Body of pancreas (tissue), 4 donors: ENCODE measurements at regions not wholly inside any gene's neighbourhood (a gene's known extent, or its start where the extent isn't known, plus 50 kb on each side); places are given as distances from the start of the nearest gene placed in this dataset.
"Not testable (repeated sequence)": the region's sequence is repeated elsewhere in the genome, so short reads cannot be mapped to it uniquely, and the experiment has no call there.

Experiments
- ATAC-seq: fragments of 150-250 bp; one replicate; pipeline ENCODE4 v1.9.1; 2016
- DNase-seq, 4 donors: peaks; one replicate each; pipeline ENCODE4 v3.0.0-alpha.2; 2019
- H3K27ac ChIP-seq, 4 donors: fragments of 200-600 bp; sonication (generic); 1 replicate in 3 of 4; 2 replicates in 1 of 4; pipeline versions ENCODE4 v1.5.1 to v1.6.1; 2016 to 2019; ENCODE audit warnings: mild to moderate bottlenecking in 1 of 4, mixed read lengths in 1 of 4, moderate library complexity in 1 of 4
- H3K27me3 ChIP-seq, 2 donors: fragments of 200-600 bp; sonication (generic); one replicate each; pipeline ENCODE4 v1.6.0; 2016; ENCODE audit warnings: mild to moderate bottlenecking in 1 of 2
- H3K36me3 ChIP-seq, 2 donors: fragments of 200-600 bp; sonication (generic); replicated peaks in 1 of 2; 2 replicates each; pipeline ENCODE4 v1.5.1; 2016; ENCODE audit warnings: low read depth in 2 of 2; ENCODE audit not compliant: insufficient read depth in 1 of 2
- H3K4me1 ChIP-seq: fragments of 200-600 bp; sonication (generic); one replicate; pipeline ENCODE4 v1.6.0; 2016
- H3K4me3 ChIP-seq, 2 donors: fragments of 200-600 bp; sonication (generic); 1 replicate in 1 of 2; 2 replicates in 1 of 2; pipeline ENCODE4 v1.5.1; 2016 to 2019
- H3K9me3 ChIP-seq, 3 donors: fragments of 200-600 bp; sonication (generic); 1 replicate in 2 of 3; 2 replicates in 1 of 3; pipeline ENCODE4 v1.5.1; 2016
- POLR2A ChIP-seq, 3 donors: fragments of 450-650 bp; IDR thresholded peaks; one replicate each; pipeline ENCODE4 v1.6.1; 2016; ENCODE audit warnings: antibody characterized with exemption in 3 of 3, mild to moderate bottlenecking in 2 of 3
- WGBS, 2 donors: methylation state at CpG; one replicate each; pipeline ENCODE4 v1.1.5; 2017; 5-methylcytosine and 5-hydroxymethylcytosine counted together
- intact Hi-C: fragments of 100-400 bp; cut with DNase I; formaldehyde crosslinking; loops from one replicate; pipeline ENCODE4 v1.15.1; 2023
- TF ChIP-seq, protein P1 (sequence below), 7 experiments: fragments of 450-650 bp in 4 of 7; fragments of 200-600 bp in 3 of 7; sonication (generic) in 3 of 7; IDR thresholded peaks; one replicate each; pipeline ENCODE4 v1.5.1; 2016 to 2019; ENCODE audit warnings: antibody characterized with exemption in 7 of 7

DNA sequence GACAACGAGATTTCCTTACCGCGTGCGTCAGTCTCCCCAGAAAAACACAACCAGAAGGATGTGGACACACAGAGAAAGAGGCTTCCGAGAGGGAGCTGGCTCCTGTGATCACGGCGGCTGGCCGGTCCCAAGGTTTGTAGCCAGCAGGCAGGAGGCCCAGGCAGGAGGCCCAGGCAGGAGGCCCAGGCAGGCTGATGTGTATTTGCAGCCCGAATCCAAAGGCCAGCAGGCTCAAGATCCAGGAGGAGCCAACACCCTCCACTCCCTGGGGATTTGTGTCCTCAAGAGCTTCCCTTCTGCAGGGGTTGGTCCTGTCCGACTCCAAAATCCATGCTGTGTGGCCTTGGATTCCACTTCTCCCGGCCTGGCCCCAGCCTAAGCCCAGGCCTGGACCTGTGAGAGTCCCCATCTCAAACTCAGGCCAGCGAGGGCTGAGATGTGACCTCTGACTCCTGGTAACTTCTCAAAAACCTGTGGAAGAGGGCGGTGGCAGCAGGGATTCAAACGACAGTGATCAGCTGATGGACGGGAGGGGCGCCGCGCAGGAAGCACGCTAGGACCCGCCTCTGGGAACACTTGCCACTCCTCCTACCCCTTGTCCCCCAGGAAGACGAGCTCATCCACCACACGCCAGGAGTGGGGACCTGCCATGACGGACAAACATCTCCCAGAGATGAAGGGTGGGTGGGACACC, 75.0 kb upstream of the PPP1R26 start:
- WGBS, 2 donors = 77 to 78% methylated on average over 18 to 23 of the region's 23 CpGs
- DNase-seq = no peak
- Histone ChIP-seq H3K4me3 (no peak overlapping the region), H3K4me1 (no peaks in the 10 kb centered on the region), H3K27ac (no peak overlapping the region), H3K27me3 (no peaks in the 10 kb centered on the region), H3K36me3 (no peaks in the 10 kb centered on the region), H3K9me3 (no peaks in the 10 kb centered on the region)
- intact Hi-C loops = no loop called here
- TF ChIP-seq, protein P1, sequence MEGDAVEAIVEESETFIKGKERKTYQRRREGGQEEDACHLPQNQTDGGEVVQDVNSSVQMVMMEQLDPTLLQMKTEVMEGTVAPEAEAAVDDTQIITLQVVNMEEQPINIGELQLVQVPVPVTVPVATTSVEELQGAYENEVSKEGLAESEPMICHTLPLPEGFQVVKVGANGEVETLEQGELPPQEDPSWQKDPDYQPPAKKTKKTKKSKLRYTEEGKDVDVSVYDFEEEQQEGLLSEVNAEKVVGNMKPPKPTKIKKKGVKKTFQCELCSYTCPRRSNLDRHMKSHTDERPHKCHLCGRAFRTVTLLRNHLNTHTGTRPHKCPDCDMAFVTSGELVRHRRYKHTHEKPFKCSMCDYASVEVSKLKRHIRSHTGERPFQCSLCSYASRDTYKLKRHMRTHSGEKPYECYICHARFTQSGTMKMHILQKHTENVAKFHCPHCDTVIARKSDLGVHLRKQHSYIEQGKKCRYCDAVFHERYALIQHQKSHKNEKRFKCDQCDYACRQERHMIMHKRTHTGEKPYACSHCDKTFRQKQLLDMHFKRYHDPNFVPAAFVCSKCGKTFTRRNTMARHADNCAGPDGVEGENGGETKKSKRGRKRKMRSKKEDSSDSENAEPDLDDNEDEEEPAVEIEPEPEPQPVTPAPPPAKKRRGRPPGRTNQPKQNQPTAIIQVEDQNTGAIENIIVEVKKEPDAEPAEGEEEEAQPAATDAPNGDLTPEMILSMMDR (IDR thresholded peaks at IDR 0.05) = no peak
- no peak for ATAC-seq

DNA sequence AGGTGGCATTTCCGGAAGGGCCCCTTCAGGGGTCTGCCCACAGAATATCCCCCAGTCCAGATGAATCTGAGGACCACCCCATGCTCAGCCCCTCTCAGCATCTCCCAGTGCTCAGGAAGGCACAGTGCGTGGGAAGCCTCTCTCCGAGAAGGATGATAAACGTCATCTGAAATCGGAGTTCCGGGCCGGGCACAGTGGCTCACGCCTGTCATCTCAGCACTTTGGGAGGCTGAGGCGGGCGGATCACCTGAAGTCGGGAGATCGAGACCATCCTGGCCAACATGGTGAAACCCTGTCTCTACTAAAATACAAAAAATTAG, 74.5 kb upstream of the PPP1R26 start:
- H3K27ac ChIP-seq, DNase-seq, H3K9me3 ChIP-seq, intact Hi-C loops, H3K4me3 ChIP-seq, H3K4me1 ChIP-seq, ATAC-seq, H3K36me3 ChIP-seq, H3K27me3 ChIP-seq: not testable (repeated sequence)
- WGBS, 2 donors = 82 to 91% methylated on average over 11 to 12 of the region's 12 CpGs

DNA sequence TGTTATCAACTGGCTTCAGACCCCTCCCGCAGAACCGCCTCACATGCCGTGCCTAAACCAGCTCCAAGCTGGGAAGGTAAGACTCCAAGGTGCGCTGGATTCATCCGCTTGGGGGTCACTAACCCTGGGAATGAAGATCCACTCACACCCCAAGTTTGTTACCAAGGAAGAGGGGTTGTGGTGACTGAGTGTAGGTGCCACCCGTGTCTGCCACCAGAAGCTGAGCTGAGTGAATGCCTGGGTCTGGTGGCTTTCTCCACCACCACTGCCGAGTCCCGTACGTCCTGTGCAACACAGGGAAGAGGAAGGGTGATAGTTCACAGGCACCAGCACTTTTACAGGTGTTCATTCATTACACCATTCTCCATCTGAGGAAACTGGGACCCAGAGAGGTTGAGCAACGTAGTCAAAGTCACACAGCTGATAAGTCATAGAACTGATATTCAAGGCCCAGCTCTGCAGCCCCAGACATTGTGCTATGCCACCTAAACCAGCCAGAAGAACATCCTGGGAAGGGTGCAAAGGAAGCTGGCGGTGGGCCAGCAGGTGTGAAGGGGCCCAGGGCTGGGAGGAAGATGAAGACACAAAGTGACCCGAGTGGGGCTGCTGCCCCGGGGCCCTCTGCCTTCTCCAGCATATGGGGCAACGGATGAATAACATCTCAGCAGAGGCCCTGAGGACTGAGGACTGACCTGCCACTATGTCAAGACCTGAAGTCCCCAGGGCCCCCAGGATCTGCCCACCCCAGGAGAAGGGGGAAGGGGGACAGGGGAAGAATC, 70.9 kb upstream of the PPP1R26 start:
- DNase-seq (no peak), ATAC-seq (no peak)
- TF ChIP-seq POLR2A (IDR thresholded peaks at IDR 0.05) = no peak
- TF ChIP-seq, protein P1 (IDR thresholded peaks at IDR 0.05) = no peak
- Histone ChIP-seq H3K4me1 (peaks cover 6% of the 10 kb centered on the region), H3K36me3 (no peaks in the 10 kb centered on the region), H3K27me3 (peaks cover 0 to 4% of the 10 kb centered on the region in 2 donors), H3K9me3 (no peaks in the 10 kb centered on the region), H3K4me3 (no peak overlapping the region), H3K27ac (no peak overlapping the region)
- WGBS, 2 donors = 64 to 76% methylated on average over 12 to 14 of the region's 14 CpGs
- intact Hi-C loops = no loop called here

DNA sequence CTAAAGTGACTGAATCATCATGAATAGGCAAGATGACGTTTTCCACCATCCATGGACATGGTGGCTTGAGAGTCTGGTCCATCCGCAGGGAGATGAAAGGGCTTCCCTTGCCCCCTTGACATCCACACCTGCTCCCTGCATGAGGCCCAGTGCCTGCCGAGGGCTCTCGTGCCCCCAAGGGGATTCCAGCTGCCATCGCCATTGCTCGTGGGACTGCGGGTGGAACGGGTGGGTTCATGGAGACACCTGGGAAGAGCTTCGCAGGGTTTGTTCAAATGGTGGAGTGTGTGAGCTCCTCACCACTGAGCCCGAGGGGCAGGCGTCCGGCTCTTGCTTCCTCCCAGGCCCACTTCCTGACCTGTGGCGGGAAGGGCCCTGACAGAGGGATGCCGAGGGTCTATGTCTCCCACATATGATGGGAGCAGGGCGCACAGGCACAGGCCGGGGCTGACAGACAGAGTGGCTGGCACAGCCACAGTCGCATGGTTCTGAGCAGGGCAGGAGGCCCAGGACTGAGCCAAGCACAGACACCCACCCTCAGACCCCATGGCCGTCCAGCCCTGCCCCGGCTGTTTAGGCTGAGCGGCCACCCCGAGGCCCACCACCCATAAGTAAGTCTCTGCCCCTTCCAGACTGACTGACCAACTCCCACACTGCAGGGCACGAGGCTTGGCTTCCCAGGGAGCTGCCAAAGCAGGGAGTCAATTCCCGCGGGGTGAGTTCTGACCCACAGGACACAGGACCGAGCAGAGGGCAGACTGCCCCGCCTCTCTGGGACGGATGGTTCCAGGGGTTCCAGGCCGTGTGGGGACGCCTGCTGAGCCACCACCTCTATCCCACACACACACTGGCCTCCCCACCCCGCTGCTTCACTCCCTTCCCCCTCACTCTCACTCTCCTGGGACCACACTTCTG, 70.0 kb upstream of the PPP1R26 start:
- Histone ChIP-seq H3K36me3 (no peaks in the 10 kb centered on the region), H3K27me3 (peaks cover 0 to 5% of the 10 kb centered on the region in 2 donors), H3K27ac (no peak overlapping the region), H3K9me3 (no peaks in the 10 kb centered on the region), H3K4me3 (no peak overlapping the region), H3K4me1 (peaks cover 6% of the 10 kb centered on the region)
- 59 to 63% methylated on average over 5 to 29 of the region's 30 CpGs for WGBS, 2 donors
- intact Hi-C loops = loop anchor here (5.0 to 10.0 kb wide), 3 partner anchors 322 to 715 kb away; partner anchors contain the start of gene OLFM1
- TF ChIP-seq POLR2A (IDR thresholded peaks at IDR 0.05) = no peak
- TF ChIP-seq, protein P1 (IDR thresholded peaks at IDR 0.05) = no peak
- DNase-seq (no peak), ATAC-seq (no peak)

DNA sequence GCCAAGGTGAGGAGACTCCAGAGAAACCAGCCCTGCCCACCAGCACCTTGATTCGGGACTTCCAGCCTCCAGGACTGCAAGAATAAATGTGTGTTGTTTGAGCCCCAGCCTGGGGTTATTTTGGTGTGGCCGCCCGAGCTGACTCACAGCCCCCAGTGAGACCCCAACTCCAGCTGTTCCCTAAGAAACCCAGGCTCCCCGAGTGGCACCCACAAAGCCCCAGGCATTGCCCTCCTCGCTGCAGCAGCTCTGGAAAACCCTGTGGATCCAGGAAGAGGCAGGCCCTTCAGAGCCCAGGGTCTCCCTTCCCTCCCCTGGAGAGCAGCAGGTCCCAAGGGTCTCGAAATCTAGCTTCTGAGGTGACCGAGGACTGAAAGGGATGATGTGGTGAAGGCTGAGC, 69.2 kb upstream of the PPP1R26 start:
- Histone ChIP-seq H3K27me3 (peaks cover 0 to 5% of the 10 kb centered on the region in 2 donors), H3K36me3 (no peaks in the 10 kb centered on the region), H3K4me3 (no peak overlapping the region), H3K27ac (no peak overlapping the region), H3K4me1 (peaks cover 6% of the 10 kb centered on the region), H3K9me3 (no peaks in the 10 kb centered on the region)
- TF ChIP-seq, protein P1 (IDR thresholded peaks at IDR 0.05) = no peak
- no peak for TF ChIP-seq POLR2A (IDR thresholded peaks at IDR 0.05)
- ATAC-seq = no peak
- 66 to 81% methylated on average over 5 to 7 of the region's 7 CpGs for WGBS, 2 donors
- intact Hi-C loops = loop anchor here (5.0 to 10.0 kb wide), 3 partner anchors 323 to 716 kb away; partner anchors contain the start of gene OLFM1
- DNase-seq = no peak
